Cardiac fibroblast (primary cell): ENCODE measurements at regions not wholly inside any gene's neighbourhood (a gene's known extent, or its start where the extent isn't known, plus 50 kb on each side); places are given as distances from the start of the nearest gene placed in this dataset.

Experiments used
- DNase-seq, 2 donors: peaks; one replicate each; pipeline versions ENCODE4 v3.0.0 to v3.0.0-alpha.2; 2010; ENCODE audit warnings: low read depth in 2 of 2
- H3K4me3 ChIP-seq, 2 donors: replicated peaks in 1 of 2; 1 replicate in 1 of 2; 2 replicates in 1 of 2; pipeline ENCODE4 v1.5.1; 2011; ENCODE audit warnings: low read depth in 2 of 2, low read length in 2 of 2, mild to moderate bottlenecking in 2 of 2, moderate library complexity in 1 of 2
- TF ChIP-seq, protein P1 (sequence below): IDR thresholded peaks from one replicate; pipeline ENCODE4 v1.5.1; 2011; ENCODE audit warnings: low read depth, mild to moderate bottlenecking, low read length, inconsistent platforms

DNA sequence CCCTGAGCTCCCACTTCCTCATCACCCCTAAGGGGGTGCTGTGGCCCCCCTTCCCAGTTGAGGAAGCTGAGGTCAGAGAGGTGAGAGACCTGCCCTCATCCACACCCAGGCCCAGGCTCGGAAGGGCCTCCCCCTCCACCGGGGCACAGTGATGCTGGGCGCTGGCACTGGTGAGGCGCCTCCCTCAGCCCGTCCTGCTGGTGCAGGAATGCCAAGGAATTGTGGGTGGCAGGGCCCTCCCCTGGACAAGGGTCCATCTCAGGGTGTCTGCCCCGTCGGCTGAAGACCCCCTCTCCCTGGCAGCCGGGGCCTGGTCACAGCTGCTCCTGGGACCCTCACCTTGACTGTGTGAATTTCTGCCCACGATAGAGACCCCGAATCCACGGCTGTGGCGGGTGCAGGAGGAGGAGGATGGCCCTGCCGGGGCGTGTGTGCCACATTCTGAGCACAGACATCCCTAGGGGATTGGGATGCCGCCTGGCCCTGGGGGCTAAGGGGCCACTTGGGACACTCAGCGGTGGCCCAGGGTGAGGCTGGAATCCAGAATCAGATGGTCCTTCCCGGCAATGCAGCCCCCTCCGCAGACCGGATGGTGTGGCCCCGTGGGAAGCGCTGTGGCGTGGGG lies 70.2 kb upstream of the GATA5 start:
- TF ChIP-seq, protein P1, sequence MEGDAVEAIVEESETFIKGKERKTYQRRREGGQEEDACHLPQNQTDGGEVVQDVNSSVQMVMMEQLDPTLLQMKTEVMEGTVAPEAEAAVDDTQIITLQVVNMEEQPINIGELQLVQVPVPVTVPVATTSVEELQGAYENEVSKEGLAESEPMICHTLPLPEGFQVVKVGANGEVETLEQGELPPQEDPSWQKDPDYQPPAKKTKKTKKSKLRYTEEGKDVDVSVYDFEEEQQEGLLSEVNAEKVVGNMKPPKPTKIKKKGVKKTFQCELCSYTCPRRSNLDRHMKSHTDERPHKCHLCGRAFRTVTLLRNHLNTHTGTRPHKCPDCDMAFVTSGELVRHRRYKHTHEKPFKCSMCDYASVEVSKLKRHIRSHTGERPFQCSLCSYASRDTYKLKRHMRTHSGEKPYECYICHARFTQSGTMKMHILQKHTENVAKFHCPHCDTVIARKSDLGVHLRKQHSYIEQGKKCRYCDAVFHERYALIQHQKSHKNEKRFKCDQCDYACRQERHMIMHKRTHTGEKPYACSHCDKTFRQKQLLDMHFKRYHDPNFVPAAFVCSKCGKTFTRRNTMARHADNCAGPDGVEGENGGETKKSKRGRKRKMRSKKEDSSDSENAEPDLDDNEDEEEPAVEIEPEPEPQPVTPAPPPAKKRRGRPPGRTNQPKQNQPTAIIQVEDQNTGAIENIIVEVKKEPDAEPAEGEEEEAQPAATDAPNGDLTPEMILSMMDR: no peak
- no peak overlapping the region for H3K4me3 ChIP-seq
- DNase-seq: no peak

DNA sequence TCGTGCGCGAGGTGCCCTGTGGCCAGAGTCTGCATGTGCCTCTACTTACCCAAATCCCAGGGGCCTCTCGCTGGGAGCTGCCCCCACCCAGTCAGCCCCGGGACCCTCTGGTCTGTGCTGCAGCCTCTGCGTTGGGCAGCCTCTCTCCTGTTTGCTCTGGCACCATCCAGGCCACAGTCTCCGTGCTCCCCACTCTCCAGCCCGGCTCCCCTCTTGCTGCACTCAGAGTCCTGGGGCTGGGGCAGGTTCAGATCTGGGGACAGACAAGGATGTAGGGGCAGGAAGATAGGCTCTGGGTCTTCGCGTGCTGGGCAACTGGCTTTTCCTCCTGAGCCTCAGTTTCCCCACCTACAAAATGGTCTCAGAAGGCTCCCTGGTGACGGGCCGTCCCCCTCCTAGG lies 70.8 kb upstream of the GATA5 start:
- no peak for DNase-seq
- TF ChIP-seq, protein P1: no peak

DNA sequence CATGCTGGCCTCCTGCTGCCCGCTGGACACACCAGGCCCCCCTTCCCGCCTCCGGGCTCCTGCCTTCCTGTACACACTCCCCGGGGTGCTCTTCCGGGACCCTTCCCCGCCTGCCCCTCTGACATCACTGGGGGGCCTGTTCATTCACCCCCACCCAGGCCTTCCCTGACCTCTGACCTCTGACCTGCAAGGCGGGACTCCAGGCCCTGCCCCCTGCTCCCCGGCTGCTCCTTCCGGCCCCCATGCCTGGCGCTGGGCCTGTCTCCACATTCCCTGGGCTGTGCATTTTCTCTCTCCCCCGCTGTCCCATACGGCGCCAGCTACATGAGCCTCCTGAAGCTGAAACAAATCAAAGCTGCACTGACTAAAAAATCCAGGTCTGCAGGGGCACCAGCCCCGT lies 71.6 kb upstream of the GATA5 start:
- TF ChIP-seq, protein P1: no peak
- no peak for DNase-seq
- no peak overlapping the region for H3K4me3 ChIP-seq

More for the DNA sequence above, 70.8 kb upstream of the GATA5 start:
- H3K4me3 ChIP-seq: no peak overlapping the region

DNA sequence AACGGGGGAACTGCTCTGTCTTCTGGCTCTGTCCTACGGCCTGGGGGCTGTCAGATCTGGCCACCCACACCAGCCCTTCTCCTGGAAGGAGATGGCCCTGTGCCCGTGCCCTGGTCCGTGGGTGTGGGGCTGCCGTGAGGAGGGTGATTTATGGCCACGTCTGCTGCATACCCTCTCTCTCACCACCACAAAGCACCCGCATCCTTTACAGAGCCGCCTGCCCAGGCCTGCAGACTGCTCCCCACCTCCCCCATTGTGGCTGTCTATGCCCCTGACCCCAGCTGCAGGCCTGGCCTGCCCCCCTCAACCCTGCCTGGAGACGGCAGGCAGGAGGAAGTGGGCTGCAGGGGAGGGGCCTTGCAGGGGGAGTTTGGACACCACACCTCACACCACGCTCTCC lies 72.7 kb upstream of the GATA5 start:
- DNase-seq: no peak

DNA sequence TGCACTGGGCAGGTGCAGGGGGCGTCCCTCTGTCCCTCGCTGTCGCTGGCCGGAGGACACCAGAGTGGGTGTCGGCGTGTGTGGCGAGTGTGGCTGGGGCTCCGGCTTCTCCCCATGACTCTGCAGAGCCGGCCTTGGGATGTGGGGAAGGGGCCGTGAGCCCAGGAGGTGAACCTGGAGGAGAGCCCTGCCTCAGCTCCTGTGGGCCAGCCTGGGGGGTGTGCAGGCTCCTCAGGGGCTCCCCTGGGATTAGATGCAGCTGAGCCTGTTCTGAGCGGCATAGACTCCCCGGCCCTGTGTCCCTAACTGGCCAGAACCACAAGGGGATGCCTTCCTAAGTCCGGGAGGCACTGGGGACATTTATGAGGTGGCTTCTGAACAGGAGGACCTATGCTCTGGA lies 73.2 kb upstream of the GATA5 start:
- TF ChIP-seq, protein P1: no peak
- no peak overlapping the region for H3K4me3 ChIP-seq
- DNase-seq: no peak

More for the DNA sequence above, 72.7 kb upstream of the GATA5 start:
- no peak overlapping the region for H3K4me3 ChIP-seq
- TF ChIP-seq, protein P1: no peak

DNA sequence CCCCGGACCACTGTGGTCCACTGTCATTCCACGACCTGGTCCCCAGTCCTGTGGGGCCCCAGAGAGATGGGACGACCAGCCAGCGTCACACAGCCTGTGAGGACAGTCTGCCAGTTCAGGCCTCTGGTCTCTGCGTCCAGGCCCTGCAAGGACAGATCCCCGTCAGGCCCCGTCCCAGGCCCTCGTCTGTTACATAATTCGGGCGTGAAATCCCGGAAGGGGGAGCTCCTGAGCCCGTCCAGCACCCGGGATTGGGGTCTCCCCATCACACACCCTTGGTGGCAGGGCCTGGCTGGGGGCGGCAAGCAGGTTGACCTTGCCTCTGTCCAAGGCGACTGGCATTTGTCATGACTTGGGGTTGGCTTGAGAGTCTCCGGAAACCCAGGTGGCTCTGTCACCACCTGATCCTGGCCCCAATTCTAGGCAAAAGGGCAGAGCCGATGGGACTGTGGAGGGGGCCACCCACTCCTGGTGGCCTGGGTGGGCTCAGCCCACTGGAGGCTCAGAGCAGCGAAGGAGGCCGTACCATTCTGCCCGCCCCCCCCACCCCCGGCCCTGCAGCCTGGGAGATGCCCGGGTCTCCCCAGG lies 73.8 kb upstream of the GATA5 start:
- TF ChIP-seq, protein P1: no peak
- DNase-seq: no peak
- H3K4me3 ChIP-seq: no peak overlapping the region
